ENCODE measurements at regions not wholly inside any gene's neighbourhood (a gene's known extent, or its start where the extent isn't known, plus 50 kb on each side); places are given as distances from the start of the nearest gene placed in this dataset.

DNA sequence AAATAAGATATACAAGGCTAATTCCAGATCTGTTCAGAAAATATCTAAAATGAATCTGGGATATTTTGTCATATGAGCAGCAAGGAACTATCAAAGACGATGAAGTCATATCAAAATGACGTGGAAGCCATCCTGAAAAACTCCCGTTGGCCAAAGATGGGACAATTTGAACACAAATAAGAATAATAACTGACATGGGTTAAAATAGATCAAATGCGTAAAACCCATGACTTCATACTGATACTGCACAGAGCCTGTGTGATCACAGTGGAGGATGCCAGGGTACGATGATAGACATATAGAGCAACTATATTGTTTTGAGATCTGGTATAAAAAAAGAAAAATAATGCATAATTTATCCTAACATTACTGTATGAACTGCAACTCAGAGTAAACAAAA is 51.0 kb upstream of the PIP5K1B start:
- DNase-seq (ENCODE audit: low spot score), result no peak
- TF ChIP-seq, protein P1, sequence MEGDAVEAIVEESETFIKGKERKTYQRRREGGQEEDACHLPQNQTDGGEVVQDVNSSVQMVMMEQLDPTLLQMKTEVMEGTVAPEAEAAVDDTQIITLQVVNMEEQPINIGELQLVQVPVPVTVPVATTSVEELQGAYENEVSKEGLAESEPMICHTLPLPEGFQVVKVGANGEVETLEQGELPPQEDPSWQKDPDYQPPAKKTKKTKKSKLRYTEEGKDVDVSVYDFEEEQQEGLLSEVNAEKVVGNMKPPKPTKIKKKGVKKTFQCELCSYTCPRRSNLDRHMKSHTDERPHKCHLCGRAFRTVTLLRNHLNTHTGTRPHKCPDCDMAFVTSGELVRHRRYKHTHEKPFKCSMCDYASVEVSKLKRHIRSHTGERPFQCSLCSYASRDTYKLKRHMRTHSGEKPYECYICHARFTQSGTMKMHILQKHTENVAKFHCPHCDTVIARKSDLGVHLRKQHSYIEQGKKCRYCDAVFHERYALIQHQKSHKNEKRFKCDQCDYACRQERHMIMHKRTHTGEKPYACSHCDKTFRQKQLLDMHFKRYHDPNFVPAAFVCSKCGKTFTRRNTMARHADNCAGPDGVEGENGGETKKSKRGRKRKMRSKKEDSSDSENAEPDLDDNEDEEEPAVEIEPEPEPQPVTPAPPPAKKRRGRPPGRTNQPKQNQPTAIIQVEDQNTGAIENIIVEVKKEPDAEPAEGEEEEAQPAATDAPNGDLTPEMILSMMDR (IDR thresholded peaks at IDR 0.05; ENCODE audit: borderline replicate concordance, control extremely low read depth, extremely low read depth, insufficient read depth, missing control alignments), result no peak
- in situ Hi-C loops (cut with MboI; ENCODE audit: low sequenced_read_pairs, unreplicated experiment), result no loop called here
